GM19324 (cell line): ENCODE measurements at regions not wholly inside any gene's neighbourhood (a gene's known extent, or its start where the extent isn't known, plus 50 kb on each side); places are given as distances from the start of the nearest gene placed in this dataset.

ENCODE experiments used
- ATAC-seq: cut with Tn5 transposase; IDR thresholded peaks from one replicate; pipeline ENCODE4 v1.9.1; 2021; ENCODE audit warnings: mild to moderate bottlenecking, moderate library complexity; ENCODE audit not compliant: unreplicated experiment, low FRiP score

DNA sequence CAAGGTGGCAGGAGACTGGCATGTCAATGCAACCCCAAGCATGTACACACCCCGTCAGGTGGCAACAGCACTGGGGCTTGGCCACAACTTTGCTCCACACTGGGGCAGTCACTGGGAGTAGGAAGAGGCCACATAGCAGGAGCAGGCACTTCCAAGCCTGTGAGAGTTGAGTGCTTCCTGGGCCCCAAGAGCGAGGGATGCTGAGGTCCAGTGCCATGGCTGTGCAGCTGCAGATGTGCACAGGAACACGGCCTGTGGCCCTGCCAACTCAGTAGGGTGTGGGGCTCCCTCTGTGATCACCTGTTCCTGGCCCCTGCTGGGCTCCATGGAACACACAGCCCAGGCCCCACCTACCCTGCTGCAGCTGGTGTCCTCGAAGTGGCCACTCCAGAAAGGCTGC is 932.8 kb upstream of the SORCS1 start:
- ATAC-seq: no peak

GRCh38 chr10:108095932-108096925 is 931.7 kb upstream of the SORCS1 start:
- no peak for ATAC-seq

GRCh38 chr10:108090476-108091215 is 926.1 kb upstream of the SORCS1 start:
- no peak for ATAC-seq

GRCh38 chr10:108086502-108086901 is 922.0 kb upstream of the SORCS1 start:
- ATAC-seq: no peak

GRCh38 chr10:108082596-108082995 is 918.1 kb upstream of the SORCS1 start:
- no peak for ATAC-seq

DNA sequence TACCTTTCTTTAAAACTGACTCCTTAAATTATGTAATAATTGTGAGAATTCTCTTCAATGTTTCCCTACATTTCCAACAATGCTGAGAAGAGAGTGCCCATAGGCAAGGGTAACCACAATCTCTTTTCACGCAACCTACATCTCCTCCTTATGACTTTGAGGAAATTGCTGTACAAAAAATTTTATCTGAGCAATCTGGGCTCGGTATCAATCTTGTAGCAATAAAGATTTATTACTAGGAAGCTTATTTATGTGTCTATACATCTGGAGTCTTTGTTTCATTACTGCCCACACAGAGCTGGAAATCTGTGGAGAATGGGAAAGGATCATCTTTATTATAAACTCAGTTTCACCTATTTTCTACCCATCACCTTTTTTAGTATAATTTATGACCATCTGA is 913.8 kb upstream of the SORCS1 start:
- ATAC-seq: no peak

DNA sequence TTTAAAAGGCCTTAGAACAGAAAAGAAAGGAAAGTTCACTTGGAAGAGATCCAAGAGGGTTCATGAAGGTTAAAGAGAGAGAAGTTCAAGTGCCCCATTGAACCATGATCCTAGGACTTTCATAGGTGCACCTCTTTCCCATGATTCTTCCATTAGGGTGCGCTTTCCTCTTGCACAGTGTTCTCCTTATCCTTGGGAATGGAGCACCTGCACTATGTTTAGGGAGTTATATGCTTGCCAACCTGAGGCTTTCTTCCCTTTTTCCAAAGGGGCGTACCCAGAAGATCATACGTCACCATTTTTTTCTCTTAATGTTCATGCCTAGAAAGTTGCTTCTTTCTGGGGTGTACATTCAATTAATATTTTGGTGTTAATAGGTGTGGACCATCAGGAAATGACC is 908.0 kb upstream of the SORCS1 start:
- ATAC-seq: no peak

DNA sequence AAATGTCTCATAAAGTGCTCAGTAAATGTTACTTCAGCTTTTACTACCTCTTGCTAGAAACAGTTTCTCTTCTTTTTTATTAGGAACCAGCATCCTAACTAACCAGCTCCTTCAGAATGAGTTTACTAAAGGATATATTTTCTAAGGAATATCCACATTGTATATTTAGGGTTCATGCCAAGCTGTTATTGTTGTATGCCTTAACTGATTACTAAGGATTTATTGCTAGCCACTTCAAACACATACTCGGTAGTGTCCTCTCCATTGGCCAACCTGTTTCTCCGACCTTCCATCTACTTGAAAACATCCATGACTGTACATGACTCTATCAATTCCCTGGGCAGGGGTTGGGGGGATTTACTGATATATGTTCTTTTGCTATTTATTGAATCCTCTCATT is 906.3 kb upstream of the SORCS1 start:
- no peak for ATAC-seq

GRCh38 chr10:108069096-108069495 is 904.6 kb upstream of the SORCS1 start:
- ATAC-seq: no peak

DNA sequence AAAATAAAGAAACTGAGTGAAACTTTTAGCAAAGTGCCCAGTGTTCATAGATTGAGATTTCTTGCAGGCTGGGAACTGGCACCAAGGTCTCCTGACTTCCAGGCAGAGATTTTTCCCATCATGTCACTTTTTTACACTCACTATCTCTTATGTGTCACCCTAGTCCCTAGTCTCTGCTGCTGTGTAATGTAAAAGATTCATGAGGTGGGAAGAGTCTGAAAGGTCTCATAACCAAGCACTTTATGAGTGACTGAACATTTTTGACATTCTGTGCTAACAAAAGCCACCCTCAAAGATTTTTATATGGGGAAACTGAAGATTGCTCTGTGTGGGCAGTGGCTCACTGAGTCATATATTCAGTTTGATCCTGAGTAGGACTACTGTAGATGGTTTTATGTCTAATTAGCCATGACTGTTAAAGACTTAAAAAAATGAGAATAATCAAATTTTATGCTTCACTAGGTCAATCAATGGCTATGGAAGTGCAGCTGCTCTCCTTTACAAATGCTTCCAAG is 900.3 kb upstream of the SORCS1 start:
- no peak for ATAC-seq

DNA sequence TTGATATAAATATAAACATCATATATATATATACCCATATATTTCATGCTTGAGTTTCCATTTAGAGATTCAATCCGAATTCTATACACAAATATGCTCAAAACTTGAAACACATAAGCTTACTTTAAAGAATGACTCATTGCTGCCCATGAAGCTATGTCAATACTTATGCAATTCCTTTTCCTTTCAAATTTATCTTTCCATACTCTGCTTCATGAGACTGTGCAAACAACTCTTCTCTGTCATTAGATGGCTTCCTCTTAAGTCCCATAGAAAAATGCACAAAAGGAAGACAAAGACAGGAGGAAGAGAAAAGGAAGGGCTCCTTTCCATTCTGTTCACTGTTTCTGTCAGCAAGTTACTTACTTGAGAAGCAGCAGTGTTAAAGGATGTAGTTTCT is 895.7 kb upstream of the SORCS1 start:
- ATAC-seq: no peak

- ATAC-seq: no peak
Measured at GRCh38 chr10:108055506-108055905, 891.0 kb upstream of the SORCS1 start.

DNA sequence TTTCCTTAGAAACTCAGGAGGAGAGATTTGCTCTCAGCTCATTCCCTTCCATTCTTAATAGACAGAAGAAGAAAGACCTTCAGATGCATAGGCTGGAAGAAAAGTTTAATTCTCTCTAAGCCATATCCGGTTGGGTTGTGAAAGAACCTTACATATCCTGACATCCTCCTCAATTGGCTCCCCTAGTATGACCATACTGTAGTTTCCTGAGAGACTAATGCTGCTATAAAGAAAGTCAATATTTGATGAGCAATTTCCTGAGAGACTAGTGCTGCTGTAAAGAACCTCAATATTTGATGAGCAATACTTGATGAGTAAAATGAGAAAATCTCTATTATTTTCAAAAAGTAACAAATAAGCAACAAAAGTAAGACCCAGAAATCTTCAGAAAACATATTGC is 888.5 kb upstream of the SORCS1 start:
- no peak for ATAC-seq

DNA sequence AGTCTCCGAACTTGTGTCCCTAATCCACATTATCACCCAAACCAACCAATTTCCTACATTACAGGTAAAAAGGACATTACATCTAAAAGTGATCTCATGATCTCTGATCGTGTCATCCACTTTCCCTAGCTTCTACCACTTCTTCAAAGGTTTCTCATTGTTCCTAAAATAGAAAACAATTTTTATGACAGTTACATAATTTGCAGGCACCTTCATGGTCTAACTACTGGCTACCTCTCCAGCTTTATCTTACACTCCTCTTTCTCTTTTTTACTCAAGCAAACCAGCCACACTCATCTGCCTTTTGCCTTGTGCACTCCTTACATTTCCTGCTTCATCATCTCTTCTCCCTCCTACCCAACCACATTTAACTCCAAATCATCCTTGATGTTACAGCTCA is 886.7 kb upstream of the SORCS1 start:
- ATAC-seq: no peak

DNA sequence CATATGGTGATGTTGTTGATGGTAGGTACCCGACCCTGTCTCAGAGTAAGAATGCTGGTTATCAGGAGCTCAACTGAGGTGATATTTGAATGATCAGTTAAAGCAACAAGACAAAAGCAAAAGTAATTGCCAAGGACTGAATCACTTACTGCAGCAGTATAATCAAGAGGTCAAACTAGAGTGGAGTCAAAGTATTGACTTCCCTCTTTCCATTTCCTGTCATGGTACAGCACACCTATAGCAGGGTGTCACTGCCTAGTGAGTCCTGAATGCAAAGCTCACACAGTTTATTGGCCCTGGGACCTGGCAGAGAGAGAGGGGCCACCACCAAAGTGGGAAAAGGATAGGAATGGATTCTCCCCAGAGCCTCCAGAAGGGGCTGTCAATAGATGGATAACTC is 886.1 kb upstream of the SORCS1 start:
- no peak for ATAC-seq

DNA sequence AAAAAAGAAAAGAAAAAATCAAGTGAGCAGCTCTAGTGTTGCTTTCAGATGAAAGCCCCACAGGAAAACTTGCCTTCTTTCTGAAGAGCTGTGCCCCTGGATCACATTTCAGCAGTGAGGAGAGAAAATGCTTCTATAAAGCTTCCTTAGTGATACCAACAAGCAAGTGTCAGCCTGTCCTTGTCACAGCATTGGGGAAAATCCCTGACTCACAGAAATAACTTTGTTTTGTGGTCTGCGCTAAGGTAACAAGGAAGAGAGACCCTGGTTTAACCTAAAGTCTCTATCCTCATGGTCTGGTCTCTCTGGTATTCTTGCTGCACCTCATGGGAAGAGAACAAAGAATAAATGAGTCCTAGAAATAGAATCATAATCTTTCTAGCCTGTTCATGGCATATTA is 885.2 kb upstream of the SORCS1 start:
- no peak for ATAC-seq

DNA sequence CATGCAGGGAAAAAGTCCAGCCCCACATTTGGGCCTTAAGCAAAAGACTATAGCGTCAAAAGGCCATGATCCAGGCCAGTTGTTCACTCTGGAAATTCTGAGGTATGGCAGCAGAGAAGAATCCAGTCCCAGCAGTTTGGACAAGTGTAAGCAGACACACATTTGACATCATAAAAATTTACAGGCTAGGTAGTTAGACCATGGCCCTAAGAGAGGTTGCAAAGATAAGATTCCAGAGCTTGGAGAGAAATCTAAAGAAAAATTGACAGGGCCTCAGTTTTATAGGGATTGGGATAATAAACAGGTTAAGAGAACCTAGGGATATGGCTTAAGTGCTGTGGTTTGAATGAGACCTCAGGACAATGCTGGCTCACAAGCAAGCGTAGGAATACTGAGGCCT is 884.4 kb upstream of the SORCS1 start:
- ATAC-seq: no peak

- no peak for ATAC-seq
Measured at GRCh38 chr10:108039821-108040584, 875.5 kb upstream of the SORCS1 start.

DNA sequence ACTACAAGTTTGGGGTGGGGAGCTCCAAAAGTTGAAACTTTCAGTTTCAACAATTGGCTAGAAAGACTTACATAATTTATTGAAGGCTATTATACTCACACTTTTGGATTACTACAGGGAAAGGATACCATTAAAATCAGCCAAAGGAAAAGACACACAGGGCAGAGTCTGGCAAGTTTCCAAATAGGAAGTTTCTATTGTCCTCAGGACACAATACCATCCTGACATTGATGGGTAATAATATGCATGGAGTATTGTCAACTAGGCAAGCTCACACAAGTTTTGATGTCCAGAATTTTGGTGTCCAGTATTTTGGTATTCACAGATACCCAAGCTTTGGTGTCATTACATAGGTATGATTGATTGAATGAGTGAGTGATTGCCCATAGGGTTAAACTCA is 872.6 kb upstream of the SORCS1 start:
- no peak for ATAC-seq

GRCh38 chr10:108036265-108036664 is 871.8 kb upstream of the SORCS1 start:
- no peak for ATAC-seq

GRCh38 chr10:108034829-108035228 is 870.3 kb upstream of the SORCS1 start:
- ATAC-seq: no peak
